ENCODE measurements at regions not wholly inside any gene's neighbourhood (a gene's known extent, or its start where the extent isn't known, plus 50 kb on each side); places are given as distances from the start of the nearest gene placed in this dataset.
A peak's percentile ranks its signal among the peaks of the same experiment; 100 is the strongest.

DNA sequence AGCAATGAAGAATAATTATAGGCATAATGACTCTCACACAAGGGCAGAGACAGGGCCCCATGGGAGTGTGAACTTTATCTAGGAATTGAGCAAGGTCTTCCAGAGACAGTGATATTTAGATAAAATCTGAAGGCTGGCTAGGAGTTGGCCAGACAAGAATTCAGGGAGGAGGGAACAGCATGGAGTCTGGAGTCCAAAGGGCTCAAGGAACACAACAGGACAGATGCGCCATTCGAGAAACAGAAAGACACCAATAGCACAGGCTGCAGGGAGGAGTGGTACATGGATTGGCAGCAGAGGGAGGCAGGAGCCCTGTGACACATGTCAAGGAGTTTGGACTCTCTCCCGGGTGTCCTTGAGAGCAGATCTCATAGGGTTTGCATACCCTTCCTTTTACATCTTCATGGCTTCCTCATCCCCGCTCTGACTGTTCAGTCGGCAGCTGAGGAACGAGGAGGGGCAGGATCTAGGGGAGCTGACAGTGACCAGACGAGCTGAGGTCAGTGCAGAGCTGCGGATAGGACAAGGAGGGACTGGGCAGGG is 64.0 kb upstream of the XPA start:
- Histone ChIP-seq H3K9me1 (ENCODE audit: control insufficient read depth, insufficient read depth, low read length) (no peaks in the 10 kb centered on the region), H3K79me2 (ENCODE audit: control insufficient read depth, insufficient read depth, low read length) (no peaks in the 10 kb centered on the region), H3K4me3 (no peak overlapping the region), H3K4me1 (replicated peaks in 1 of 2; ENCODE audit: control insufficient read depth in 2 of 2, insufficient read depth in 2 of 2, low read length in 2 of 2) (no peaks in the 10 kb centered on the region; a peak in 1 of 5 replicates), H3K27me3 (ENCODE audit: control insufficient read depth in 2 of 2, insufficient read depth in 2 of 2, low read length in 2 of 2) (peaks cover 11 to 41% of the 10 kb centered on the region in 2 experiments), H3K27ac (ENCODE audit: extremely low read depth, low read depth, low read length) (no peak overlapping the region), H3K9ac (ENCODE audit: insufficient read depth in 1 of 2, low read depth in 2 of 2, low read length in 2 of 2) (no peak overlapping the region), H3K36me3 (ENCODE audit: control insufficient read depth, insufficient read depth, low read length) (no peaks in the 10 kb centered on the region), H2AFZ (ENCODE audit: low read depth, low read length) (no peak overlapping the region), H3K4me2 (ENCODE audit: insufficient read depth, low read length) (no peak overlapping the region; the same call in 1 of the 2 replicates), H3K9me3 (replicated peaks; ENCODE audit: control insufficient read depth, insufficient read depth, low read depth, low read length) (no peaks in the 10 kb centered on the region), H4K20me1 (replicated peaks; ENCODE audit: control insufficient read depth, insufficient read depth, low read length) (no peaks in the 10 kb centered on the region)
- CTCF ChIA-PET (ENCODE audit: low intra/inter-chr PET ratio) = no interaction called here
- WGBS (ENCODE audit: insufficient coverage, low coverage, missing lambda C conversion rate) = 2% methylated on average over 8 of the region's 8 CpGs
- POLR2A ChIA-PET = interaction anchor here (0.6 to 1.1 kb wide), 4 partner anchors 8 to 1024 kb away, joined by 3 to 5 read pairs (median 4); no protein-coding TSS in a partner anchor
- intact Hi-C loops (cut with micrococcal nuclease) (no loop called here), in situ Hi-C loops (cut with MboI) (no loop called here)
- no peak for DNase-seq (ENCODE audit: extremely low read depth in 1 of 4, low spot score in 3 of 4)
- no TSS peak for BruUV-seq (replicated peaks)
- no peak for FAIRE-seq
- TF ChIP-seq, protein P1, sequence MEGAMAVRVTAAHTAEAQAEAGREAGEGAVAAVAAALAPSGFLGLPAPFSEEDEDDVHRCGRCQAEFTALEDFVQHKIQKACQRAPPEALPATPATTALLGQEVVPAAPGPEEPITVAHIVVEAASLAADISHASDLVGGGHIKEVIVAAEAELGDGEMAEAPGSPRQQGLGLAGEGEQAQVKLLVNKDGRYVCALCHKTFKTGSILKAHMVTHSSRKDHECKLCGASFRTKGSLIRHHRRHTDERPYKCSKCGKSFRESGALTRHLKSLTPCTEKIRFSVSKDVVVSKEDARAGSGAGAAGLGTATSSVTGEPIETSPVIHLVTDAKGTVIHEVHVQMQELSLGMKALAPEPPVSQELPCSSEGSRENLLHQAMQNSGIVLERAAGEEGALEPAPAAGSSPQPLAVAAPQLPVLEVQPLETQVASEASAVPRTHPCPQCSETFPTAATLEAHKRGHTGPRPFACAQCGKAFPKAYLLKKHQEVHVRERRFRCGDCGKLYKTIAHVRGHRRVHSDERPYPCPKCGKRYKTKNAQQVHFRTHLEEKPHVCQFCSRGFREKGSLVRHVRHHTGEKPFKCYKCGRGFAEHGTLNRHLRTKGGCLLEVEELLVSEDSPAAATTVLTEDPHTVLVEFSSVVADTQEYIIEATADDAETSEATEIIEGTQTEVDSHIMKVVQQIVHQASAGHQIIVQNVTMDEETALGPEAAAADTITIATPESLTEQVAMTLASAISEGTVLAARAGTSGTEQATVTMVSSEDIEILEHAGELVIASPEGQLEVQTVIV (CRISPR knock-in tag; IDR thresholded peaks at IDR 0.05; ENCODE audit: borderline replicate concordance) = no peak
- TF ChIP-seq ZNF24 (IDR thresholded peaks at IDR 0.05) = 0 out of 2 replicates have a peak, but pooled peaks have one; percentile 19
- TF ChIP-seq FOS (IDR thresholded peaks at IDR 0.05; ENCODE audit: extremely low read depth, insufficient read length) = no peak
- TF ChIP-seq NBN (IDR thresholded peaks at IDR 0.05; ENCODE audit: low read depth) = no peak
- no peak for TF ChIP-seq ZNF77 (CRISPR knock-in tag; IDR thresholded peaks at IDR 0.05)
- peak; percentile 42; the same call in 2 of the 3 replicates for ATAC-seq
